ENCODE measurements at regions not wholly inside any gene's neighbourhood (a gene's known extent, or its start where the extent isn't known, plus 50 kb on each side); places are given as distances from the start of the nearest gene placed in this dataset.

DNA sequence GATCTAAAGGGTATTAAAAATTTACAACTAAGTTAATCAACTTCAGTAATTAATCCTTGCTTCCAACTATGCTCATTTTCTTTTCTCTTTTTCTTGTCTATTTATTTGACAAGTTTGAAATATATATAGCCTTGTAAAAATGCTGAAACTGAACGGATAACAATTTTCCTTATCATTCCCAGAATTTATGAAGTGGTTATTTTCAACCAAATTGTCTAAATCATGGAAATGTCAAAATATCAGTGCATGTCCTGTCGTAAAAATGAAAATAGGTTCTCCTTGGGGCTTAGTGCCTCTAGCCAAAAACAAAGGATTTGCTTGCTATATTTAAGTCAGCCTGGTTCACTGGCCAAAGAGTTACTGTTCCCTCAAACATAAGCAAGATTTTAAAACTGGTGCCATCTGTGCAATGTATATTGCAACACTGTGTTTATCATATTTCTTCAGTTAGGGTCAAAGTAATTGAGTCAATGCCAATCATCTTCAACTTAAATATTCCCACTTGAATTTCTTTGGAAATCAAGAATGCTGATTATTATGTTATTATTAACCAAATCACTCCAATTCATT, 798.3 kb downstream of the MAT2B start:
- no peaks in the 10 kb centered on the region for H3K9me3 Mint-ChIP-seq
- H3K36me3 Mint-ChIP-seq = no peaks in the 10 kb centered on the region
- no peaks in the 10 kb centered on the region for H3K27me3 Mint-ChIP-seq (ENCODE audit: low read depth)
- ATAC-seq (no peak), DNase-seq (ENCODE audit: low spot score) (no peak)
- TF ChIP-seq, protein P1, sequence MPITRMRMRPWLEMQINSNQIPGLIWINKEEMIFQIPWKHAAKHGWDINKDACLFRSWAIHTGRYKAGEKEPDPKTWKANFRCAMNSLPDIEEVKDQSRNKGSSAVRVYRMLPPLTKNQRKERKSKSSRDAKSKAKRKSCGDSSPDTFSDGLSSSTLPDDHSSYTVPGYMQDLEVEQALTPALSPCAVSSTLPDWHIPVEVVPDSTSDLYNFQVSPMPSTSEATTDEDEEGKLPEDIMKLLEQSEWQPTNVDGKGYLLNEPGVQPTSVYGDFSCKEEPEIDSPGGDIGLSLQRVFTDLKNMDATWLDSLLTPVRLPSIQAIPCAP (CRISPR knock-in tag; IDR thresholded peaks at IDR 0.05) = no peak
- no peak for TF ChIP-seq FOXP1 (CRISPR knock-in tag; IDR thresholded peaks at IDR 0.05; ENCODE audit: borderline replicate concordance)
- no peak for TF ChIP-seq ZBTB21 (CRISPR knock-in tag; IDR thresholded peaks at IDR 0.05; ENCODE audit: borderline replicate concordance)
- TF ChIP-seq ARID4B (CRISPR knock-in tag; IDR thresholded peaks at IDR 0.05; ENCODE audit: borderline replicate concordance) = no peak
- no peak for TF ChIP-seq OVOL2 (CRISPR knock-in tag; IDR thresholded peaks at IDR 0.05; ENCODE audit: borderline replicate concordance)
- TF ChIP-seq USF2 (CRISPR knock-in tag; IDR thresholded peaks at IDR 0.05) = no peak
- TF ChIP-seq SP1 (CRISPR knock-in tag; conservative IDR thresholded peaks at IDR 0.05) = no peak
- TF ChIP-seq E2F4 (CRISPR knock-in tag; IDR thresholded peaks at IDR 0.05; ENCODE audit: borderline replicate concordance, low read depth) = no peak
- no peak for TF ChIP-seq CREM (CRISPR knock-in tag; IDR thresholded peaks at IDR 0.05)
- TF ChIP-seq ZNF138 (CRISPR knock-in tag; conservative IDR thresholded peaks at IDR 0.05) = no peak
- TF ChIP-seq ZNF219 (CRISPR knock-in tag; IDR thresholded peaks at IDR 0.05; ENCODE audit: borderline replicate concordance) = no peak
- TF ChIP-seq ERG (CRISPR knock-in tag; IDR thresholded peaks at IDR 0.05) = no peak
- TF ChIP-seq, protein P2, sequence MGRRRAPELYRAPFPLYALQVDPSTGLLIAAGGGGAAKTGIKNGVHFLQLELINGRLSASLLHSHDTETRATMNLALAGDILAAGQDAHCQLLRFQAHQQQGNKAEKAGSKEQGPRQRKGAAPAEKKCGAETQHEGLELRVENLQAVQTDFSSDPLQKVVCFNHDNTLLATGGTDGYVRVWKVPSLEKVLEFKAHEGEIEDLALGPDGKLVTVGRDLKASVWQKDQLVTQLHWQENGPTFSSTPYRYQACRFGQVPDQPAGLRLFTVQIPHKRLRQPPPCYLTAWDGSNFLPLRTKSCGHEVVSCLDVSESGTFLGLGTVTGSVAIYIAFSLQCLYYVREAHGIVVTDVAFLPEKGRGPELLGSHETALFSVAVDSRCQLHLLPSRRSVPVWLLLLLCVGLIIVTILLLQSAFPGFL (CRISPR knock-in tag; IDR thresholded peaks at IDR 0.05; ENCODE audit: borderline replicate concordance) = no peak
- TF ChIP-seq JAZF1 (CRISPR knock-in tag; IDR thresholded peaks at IDR 0.05) = no peak
- CTCF ChIA-PET = no interaction called here
- POLR2A ChIA-PET = no interaction called here
- no peak overlapping the region for H3K4me3 Mint-ChIP-seq
- no peak overlapping the region for H3K27ac Mint-ChIP-seq
- H3K4me1 Mint-ChIP-seq = no peaks in the 10 kb centered on the region

DNA sequence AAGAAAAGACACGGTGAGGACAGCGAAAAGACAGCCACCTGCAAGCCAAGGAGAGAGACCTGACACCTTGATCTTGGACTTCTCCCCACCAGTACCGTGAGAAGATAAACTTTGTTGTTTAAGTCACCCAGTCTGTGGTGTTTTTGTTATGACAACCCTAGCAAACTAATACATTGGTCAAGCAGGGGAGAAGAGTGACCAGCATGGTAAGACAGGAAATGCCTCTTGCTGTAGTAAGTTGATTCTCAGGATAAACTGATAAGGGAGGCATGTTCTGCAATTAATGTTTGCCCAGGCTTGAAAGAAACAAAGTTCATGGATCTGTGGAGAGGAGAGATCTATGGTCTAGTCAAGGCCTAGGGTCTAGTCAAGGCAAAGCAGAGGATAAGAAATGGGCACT, 801.2 kb downstream of the MAT2B start:
- no peaks in the 10 kb centered on the region for H3K4me1 Mint-ChIP-seq
- no peaks in the 10 kb centered on the region for H3K27me3 Mint-ChIP-seq (ENCODE audit: low read depth)
- CTCF ChIA-PET = no interaction called here
- H3K27ac Mint-ChIP-seq = no peak overlapping the region
- POLR2A ChIA-PET = no interaction called here
- no peaks in the 10 kb centered on the region for H3K36me3 Mint-ChIP-seq
- ATAC-seq (no peak), DNase-seq (ENCODE audit: low spot score) (no peak)
- H3K4me3 Mint-ChIP-seq = no peak overlapping the region
- H3K9me3 Mint-ChIP-seq = no peaks in the 10 kb centered on the region
- TF ChIP-seq ZNF423 (CRISPR knock-in tag; IDR thresholded peaks at IDR 0.05) (no peak), TCF7 (CRISPR knock-in tag; IDR thresholded peaks at IDR 0.05; ENCODE audit: low read depth) (no peak), ZNF281 (CRISPR knock-in tag; IDR thresholded peaks at IDR 0.05) (no peak), CREB1 (CRISPR knock-in tag; IDR thresholded peaks at IDR 0.05) (no peak), ZNF317 (CRISPR knock-in tag; IDR thresholded peaks at IDR 0.05; ENCODE audit: borderline replicate concordance, low read depth) (no peak), SMAD4 (CRISPR knock-in tag; IDR thresholded peaks at IDR 0.05) (no peak)
